ENCODE measurements at regions not wholly inside any gene's neighbourhood (a gene's known extent, or its start where the extent isn't known, plus 50 kb on each side); places are given as distances from the start of the nearest gene placed in this dataset.

- H3K36me3 ChIP-seq (ENCODE audit: control insufficient read depth, insufficient read depth, low read length), result no peaks in the 10 kb centered on the region
- no peaks in the 10 kb centered on the region; the same call in 1 of the 2 replicates for H3K27me3 ChIP-seq (replicated peaks; ENCODE audit: control insufficient read depth, insufficient read depth, low read length)
- no peak overlapping the region for H3K4me3 ChIP-seq (replicated peaks; ENCODE audit: low read depth, low read length)
- no peak for DNase-seq (ENCODE audit: extremely low read depth, insufficient read length)
- no peak for TF ChIP-seq CTCF (IDR thresholded peaks at IDR 0.05; ENCODE audit: insufficient read depth, low read length, poor library complexity, severe bottlenecking)
Observed at GRCh38 chr2:176601066-176601465, 331.8 kb downstream of the MTX2 start.

- Histone ChIP-seq H3K4me3 (replicated peaks; ENCODE audit: low read depth, low read length) (no peak overlapping the region), H3K36me3 (ENCODE audit: control insufficient read depth, insufficient read depth, low read length) (no peaks in the 10 kb centered on the region), H3K27me3 (replicated peaks; ENCODE audit: control insufficient read depth, insufficient read depth, low read length) (no peaks in the 10 kb centered on the region)
- DNase-seq (ENCODE audit: extremely low read depth, insufficient read length), result no peak
- no peak for TF ChIP-seq CTCF (IDR thresholded peaks at IDR 0.05; ENCODE audit: insufficient read depth, low read length, poor library complexity, severe bottlenecking)
Observed at GRCh38 chr2:176612036-176612435, 342.8 kb downstream of the MTX2 start.

- H3K27me3 ChIP-seq (replicated peaks; ENCODE audit: control insufficient read depth, insufficient read depth, low read length), result no peaks in the 10 kb centered on the region
- no peak overlapping the region for H3K4me3 ChIP-seq (replicated peaks; ENCODE audit: low read depth, low read length)
- no peak for DNase-seq (ENCODE audit: extremely low read depth, insufficient read length)
- no peaks in the 10 kb centered on the region for H3K36me3 ChIP-seq (ENCODE audit: control insufficient read depth, insufficient read depth, low read length)
- no peak for TF ChIP-seq CTCF (IDR thresholded peaks at IDR 0.05; ENCODE audit: insufficient read depth, low read length, poor library complexity, severe bottlenecking)
Observed at GRCh38 chr2:176612736-176613135, 343.5 kb downstream of the MTX2 start.

- no peak for DNase-seq (ENCODE audit: extremely low read depth, insufficient read length)
- no peak for TF ChIP-seq CTCF (IDR thresholded peaks at IDR 0.05; ENCODE audit: insufficient read depth, low read length, poor library complexity, severe bottlenecking)
- Histone ChIP-seq H3K4me3 (replicated peaks; ENCODE audit: low read depth, low read length) (no peak overlapping the region), H3K27me3 (replicated peaks; ENCODE audit: control insufficient read depth, insufficient read depth, low read length) (0 out of 2 replicates have a peak, but pooled peaks cover 1% of the 10 kb centered on the region), H3K36me3 (ENCODE audit: control insufficient read depth, insufficient read depth, low read length) (no peaks in the 10 kb centered on the region)
Observed at GRCh38 chr2:176613323-176613987, 344.2 kb downstream of the MTX2 start.

- 0 out of 2 replicates have a peak, but pooled peaks cover 1% of the 10 kb centered on the region for H3K27me3 ChIP-seq (replicated peaks; ENCODE audit: control insufficient read depth, insufficient read depth, low read length)
Observed at GRCh38 chr2:176614049-176614448, 344.8 kb downstream of the MTX2 start.

More at GRCh38 chr2:176614049-176614448, 344.8 kb downstream of the MTX2 start:
- Histone ChIP-seq H3K4me3 (replicated peaks; ENCODE audit: low read depth, low read length) (no peak overlapping the region), H3K36me3 (ENCODE audit: control insufficient read depth, insufficient read depth, low read length) (no peaks in the 10 kb centered on the region)
- DNase-seq (ENCODE audit: extremely low read depth, insufficient read length), result no peak
- no peak for TF ChIP-seq CTCF (IDR thresholded peaks at IDR 0.05; ENCODE audit: insufficient read depth, low read length, poor library complexity, severe bottlenecking)

Data from GM06990 (cell line).